ENCODE measurements at regions not wholly inside any gene's neighbourhood (a gene's known extent, or its start where the extent isn't known, plus 50 kb on each side); places are given as distances from the start of the nearest gene placed in this dataset.

DNA sequence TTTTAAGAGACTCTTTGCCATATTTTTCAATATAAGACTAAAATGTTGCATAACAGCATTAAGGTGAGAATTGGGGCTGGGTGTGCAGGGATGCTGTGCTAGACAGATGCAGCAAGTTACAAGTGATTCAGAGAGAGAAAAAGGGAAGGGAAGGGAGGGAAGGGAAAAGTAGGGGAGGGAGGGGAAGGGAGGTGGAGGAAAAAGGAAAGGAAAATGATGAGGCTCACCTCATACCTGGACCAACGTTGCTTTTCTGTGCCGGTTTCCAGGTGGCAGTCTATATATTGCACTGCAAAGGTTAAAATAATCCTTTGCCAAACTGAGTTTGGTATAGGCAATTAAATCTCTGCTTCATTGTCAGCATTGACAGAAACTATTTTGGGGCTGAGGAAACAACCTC is 155.4 kb upstream of the LAMA2 start:
- no peak overlapping the region for H4K91ac ChIP-seq (ENCODE audit: low read depth, low read length)
- whole genome bisulfite sequencing (ENCODE audit: extremely low coverage, insufficient coverage, insufficient read length): no CpG with 5 or more reads among the region's 2 CpGs

DNA sequence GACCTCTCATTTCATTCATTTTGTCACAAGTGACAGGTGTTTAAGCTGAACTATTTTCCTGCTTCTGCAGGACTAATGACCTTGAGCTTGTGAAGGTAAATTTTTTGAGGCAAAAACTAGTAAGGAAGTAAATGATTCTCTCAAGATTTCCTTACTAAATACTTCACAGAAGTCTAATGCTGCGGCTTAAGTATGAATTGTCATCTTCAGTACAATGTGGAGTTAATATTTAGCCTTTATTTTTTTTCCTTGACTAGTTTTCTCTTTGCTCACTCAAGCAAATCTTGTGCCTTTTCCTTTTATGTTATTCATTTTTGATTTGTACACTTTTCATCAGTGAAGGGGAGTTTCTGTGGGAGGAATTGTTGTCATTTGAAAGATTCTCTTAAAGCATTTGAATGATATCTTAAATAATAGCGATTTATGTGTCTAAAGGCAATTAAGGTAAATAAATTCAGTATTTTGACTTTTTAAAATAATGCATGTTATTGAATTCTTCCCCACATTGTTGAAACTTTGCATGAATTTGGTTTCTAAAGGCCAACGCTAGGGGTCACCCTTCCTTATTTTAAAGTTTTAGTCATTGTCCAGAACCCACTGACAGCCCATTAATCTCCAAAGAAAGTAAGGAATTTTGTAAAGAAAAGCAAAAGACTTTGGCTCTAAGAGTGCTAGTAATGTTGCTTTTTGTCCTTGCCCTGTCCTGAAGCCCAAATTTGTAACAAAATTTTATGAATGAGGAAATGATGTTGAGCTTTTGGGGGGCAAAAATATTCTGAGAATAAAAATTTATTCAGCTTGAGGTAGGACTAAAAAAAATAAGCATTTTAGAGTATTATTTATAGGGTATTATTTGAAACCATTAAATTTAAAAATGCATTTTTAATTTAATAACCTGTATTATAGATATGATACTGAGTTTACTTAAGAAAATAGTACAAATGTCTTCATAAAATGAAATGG is 157.4 kb upstream of the LAMA2 start:
- H3K27me3 ChIP-seq (ENCODE audit: insufficient read depth, low read length): no peaks in the 10 kb centered on the region
- H3K23ac ChIP-seq (ENCODE audit: low read length): no peak overlapping the region
- no peak overlapping the region for H3K27ac ChIP-seq (ENCODE audit: low read depth, low read length)
- no peaks in the 10 kb centered on the region for H3K4me1 ChIP-seq (ENCODE audit: control insufficient read depth in 1 of 2, insufficient read depth in 2 of 2, low read length in 2 of 2)
- no peak overlapping the region for H3K18ac ChIP-seq (ENCODE audit: low read length)
- no peak overlapping the region for H3K4me2 ChIP-seq (ENCODE audit: low read length)
- no peak overlapping the region for H2BK120ac ChIP-seq (ENCODE audit: insufficient read depth, low read length, poor library complexity)
- no peaks in the 10 kb centered on the region for H3K9me3 ChIP-seq (ENCODE audit: insufficient read depth, low read depth, low read length)
- H3K4me3 ChIP-seq (ENCODE audit: low read depth, low read length): no peak overlapping the region
- no peak overlapping the region for H2BK12ac ChIP-seq (ENCODE audit: low read length)
- no peak overlapping the region for H4K91ac ChIP-seq (ENCODE audit: low read depth, low read length)
- no CpG with 5 or more reads among the region's 3 CpGs for WGBS (ENCODE audit: extremely low coverage, insufficient coverage, insufficient read length)
- no peaks in the 10 kb centered on the region for H3K79me2 ChIP-seq (ENCODE audit: control insufficient read depth, insufficient read depth, low read length, poor library complexity)
- no peak overlapping the region for H4K8ac ChIP-seq (ENCODE audit: low read depth, low read length)
- no peak overlapping the region for H4K12ac ChIP-seq (ENCODE audit: low read depth, low read length)
- no peak overlapping the region for H2AK5ac ChIP-seq (ENCODE audit: low read length)
- no peaks in the 10 kb centered on the region for H3K36me3 ChIP-seq (ENCODE audit: control insufficient read depth in 1 of 2, insufficient read depth in 2 of 2, low read length in 2 of 2)
- no peaks in the 10 kb centered on the region for H3K79me1 ChIP-seq (ENCODE audit: low read length)
- H3K14ac ChIP-seq (ENCODE audit: low read length): no peak overlapping the region
- no peak overlapping the region for H3K4ac ChIP-seq (ENCODE audit: low read depth, low read length)
- H2BK5ac ChIP-seq (ENCODE audit: low read depth, low read length, poor library complexity): no peak overlapping the region
- H3K9ac ChIP-seq (ENCODE audit: low read length): no peak overlapping the region
- no peak overlapping the region for H2AFZ ChIP-seq (ENCODE audit: insufficient read depth, low read length, poor library complexity)
- peak; percentile 38 to 73 for DNase-seq

More for the DNA sequence above, 155.4 kb upstream of the LAMA2 start:
- H3K79me1 ChIP-seq (ENCODE audit: low read length): no peaks in the 10 kb centered on the region
- no peak overlapping the region for H4K8ac ChIP-seq (ENCODE audit: low read depth, low read length)
- no peak overlapping the region for H3K14ac ChIP-seq (ENCODE audit: low read length)
- DNase-seq: no peak
- H2AFZ ChIP-seq (ENCODE audit: insufficient read depth, low read length, poor library complexity): no peak overlapping the region
- H2AK5ac ChIP-seq (ENCODE audit: low read length): no peak overlapping the region
- H4K12ac ChIP-seq (ENCODE audit: low read depth, low read length): no peak overlapping the region
- no peak overlapping the region for H3K18ac ChIP-seq (ENCODE audit: low read length)
- H3K4me1 ChIP-seq (ENCODE audit: control insufficient read depth in 1 of 2, insufficient read depth in 2 of 2, low read length in 2 of 2): no peaks in the 10 kb centered on the region
- no peak overlapping the region for H3K27ac ChIP-seq (ENCODE audit: low read depth, low read length)
- H3K79me2 ChIP-seq (ENCODE audit: control insufficient read depth, insufficient read depth, low read length, poor library complexity): no peaks in the 10 kb centered on the region
- no peak overlapping the region for H3K4me2 ChIP-seq (ENCODE audit: low read length)
- no peak overlapping the region for H3K9ac ChIP-seq (ENCODE audit: low read length)
- H2BK120ac ChIP-seq (ENCODE audit: insufficient read depth, low read length, poor library complexity): no peak overlapping the region
- no peak overlapping the region for H2BK5ac ChIP-seq (ENCODE audit: low read depth, low read length, poor library complexity)
- H3K27me3 ChIP-seq (ENCODE audit: insufficient read depth, low read length): no peaks in the 10 kb centered on the region
- no peak overlapping the region for H3K4ac ChIP-seq (ENCODE audit: low read depth, low read length)
- H2BK12ac ChIP-seq (ENCODE audit: low read length): no peak overlapping the region
- no peak overlapping the region for H3K23ac ChIP-seq (ENCODE audit: low read length)
- no peak overlapping the region for H3K4me3 ChIP-seq (ENCODE audit: low read depth, low read length)
- H3K36me3 ChIP-seq (ENCODE audit: control insufficient read depth in 1 of 2, insufficient read depth in 2 of 2, low read length in 2 of 2): no peaks in the 10 kb centered on the region
- H3K9me3 ChIP-seq (ENCODE audit: insufficient read depth, low read depth, low read length): no peaks in the 10 kb centered on the region

DNA sequence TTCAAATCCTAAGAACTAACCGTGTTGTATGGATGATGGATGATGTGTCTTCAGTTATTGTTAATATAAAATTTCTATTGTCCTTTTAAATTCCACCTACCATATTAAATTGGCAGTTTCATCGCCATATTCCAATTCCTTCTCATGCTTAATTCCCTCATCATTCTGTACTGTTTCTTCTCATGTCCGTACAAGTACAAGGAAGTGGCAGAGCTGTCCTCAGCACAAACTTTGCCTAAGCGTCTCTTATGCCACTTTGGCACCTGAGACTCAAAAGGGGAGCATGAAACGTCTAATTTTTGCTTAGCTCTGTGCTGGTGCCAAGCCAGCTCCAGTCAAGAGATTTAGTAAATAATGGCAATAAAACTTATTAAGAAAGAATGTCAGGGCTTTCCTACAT is 158.2 kb upstream of the LAMA2 start:
- WGBS (ENCODE audit: extremely low coverage, insufficient coverage, insufficient read length): no CpG with 5 or more reads among the region's 5 CpGs
- Histone ChIP-seq H3K79me2 (ENCODE audit: control insufficient read depth, insufficient read depth, low read length, poor library complexity) (no peaks in the 10 kb centered on the region), H2BK120ac (ENCODE audit: insufficient read depth, low read length, poor library complexity) (no peak overlapping the region)

DNA sequence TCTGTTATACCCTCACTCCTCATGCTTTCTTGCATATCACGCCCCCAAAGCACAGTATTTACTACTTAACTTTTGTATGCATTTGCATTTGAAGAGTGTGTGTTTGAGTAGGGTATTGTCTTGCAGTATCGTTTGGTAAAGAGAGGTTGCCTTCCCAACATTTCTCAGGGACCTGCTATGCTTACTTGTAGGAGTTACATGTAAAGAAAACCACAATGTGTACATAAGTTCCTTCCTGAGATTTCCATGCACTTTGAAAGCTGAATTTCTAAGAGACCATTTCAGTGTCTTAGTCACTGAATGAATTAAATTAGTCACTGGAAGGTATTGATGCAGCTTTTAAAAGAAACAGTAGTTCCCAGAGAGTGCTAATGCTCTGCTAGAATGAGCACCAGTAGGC is 159.3 kb upstream of the LAMA2 start:
- Histone ChIP-seq H3K14ac (ENCODE audit: low read length) (no peak overlapping the region), H3K18ac (ENCODE audit: low read length) (no peak overlapping the region), H3K9ac (ENCODE audit: low read length) (no peak overlapping the region), H3K36me3 (ENCODE audit: control insufficient read depth in 1 of 2, insufficient read depth in 2 of 2, low read length in 2 of 2) (no peaks in the 10 kb centered on the region), H4K12ac (ENCODE audit: low read depth, low read length) (no peak overlapping the region), H3K9me3 (ENCODE audit: insufficient read depth, low read depth, low read length) (no peaks in the 10 kb centered on the region), H3K79me1 (ENCODE audit: low read length) (no peaks in the 10 kb centered on the region), H2AFZ (ENCODE audit: insufficient read depth, low read length, poor library complexity) (no peak overlapping the region), H2BK12ac (ENCODE audit: low read length) (no peak overlapping the region), H3K4me1 (ENCODE audit: control insufficient read depth in 1 of 2, insufficient read depth in 2 of 2, low read length in 2 of 2) (no peaks in the 10 kb centered on the region), H3K23ac (ENCODE audit: low read length) (no peak overlapping the region), H3K79me2 (ENCODE audit: control insufficient read depth, insufficient read depth, low read length, poor library complexity) (no peaks in the 10 kb centered on the region), H3K27me3 (ENCODE audit: insufficient read depth, low read length) (no peaks in the 10 kb centered on the region), H3K27ac (ENCODE audit: low read depth, low read length) (no peak overlapping the region), H3K4me3 (ENCODE audit: low read depth, low read length) (no peak overlapping the region), H2BK5ac (ENCODE audit: low read depth, low read length, poor library complexity) (no peak overlapping the region), H3K4me2 (ENCODE audit: low read length) (no peak overlapping the region), H3K4ac (ENCODE audit: low read depth, low read length) (no peak overlapping the region), H4K8ac (ENCODE audit: low read depth, low read length) (no peak overlapping the region), H2AK5ac (ENCODE audit: low read length) (no peak overlapping the region), H4K91ac (ENCODE audit: low read depth, low read length) (no peak overlapping the region), H2BK120ac (ENCODE audit: insufficient read depth, low read length, poor library complexity) (no peak overlapping the region)
- no CpG with 5 or more reads among the region's 2 CpGs for WGBS (ENCODE audit: extremely low coverage, insufficient coverage, insufficient read length)
- no peak for DNase-seq

More for the DNA sequence above, 158.2 kb upstream of the LAMA2 start:
- Histone ChIP-seq H3K4me2 (ENCODE audit: low read length) (no peak overlapping the region), H3K27ac (ENCODE audit: low read depth, low read length) (no peak overlapping the region), H4K91ac (ENCODE audit: low read depth, low read length) (no peak overlapping the region), H2BK12ac (ENCODE audit: low read length) (no peak overlapping the region), H3K36me3 (ENCODE audit: control insufficient read depth in 1 of 2, insufficient read depth in 2 of 2, low read length in 2 of 2) (no peaks in the 10 kb centered on the region), H3K9ac (ENCODE audit: low read length) (no peak overlapping the region), H3K27me3 (ENCODE audit: insufficient read depth, low read length) (no peaks in the 10 kb centered on the region), H2AFZ (ENCODE audit: insufficient read depth, low read length, poor library complexity) (no peak overlapping the region), H3K79me1 (ENCODE audit: low read length) (no peaks in the 10 kb centered on the region), H3K4ac (ENCODE audit: low read depth, low read length) (no peak overlapping the region), H4K12ac (ENCODE audit: low read depth, low read length) (no peak overlapping the region), H4K8ac (ENCODE audit: low read depth, low read length) (no peak overlapping the region), H3K14ac (ENCODE audit: low read length) (no peak overlapping the region), H3K18ac (ENCODE audit: low read length) (no peak overlapping the region), H3K9me3 (ENCODE audit: insufficient read depth, low read depth, low read length) (no peaks in the 10 kb centered on the region), H3K23ac (ENCODE audit: low read length) (no peak overlapping the region), H2AK5ac (ENCODE audit: low read length) (no peak overlapping the region), H3K4me3 (ENCODE audit: low read depth, low read length) (no peak overlapping the region), H2BK5ac (ENCODE audit: low read depth, low read length, poor library complexity) (no peak overlapping the region), H3K4me1 (ENCODE audit: control insufficient read depth in 1 of 2, insufficient read depth in 2 of 2, low read length in 2 of 2) (no peaks in the 10 kb centered on the region)
- DNase-seq: no peak
